DMS153 treated with DMSO at 0.1 percent for 48 hours (cell line): ENCODE measurements at regions not wholly inside any gene's neighbourhood (a gene's known extent, or its start where the extent isn't known, plus 50 kb on each side); places are given as distances from the start of the nearest gene placed in this dataset.
"Not testable (repeated sequence)": the region's sequence is repeated elsewhere in the genome, so short reads cannot be mapped to it uniquely, and the experiment has no call there.

ENCODE experiments used
- DNase-seq: peaks from one replicate; lab custom pipeline; 2025; ENCODE audit not compliant: unreplicated experiment; lab: John Stamatoyannopoulos, UW

GRCh38 chr7:32227746-32228145, 157.5 kb upstream of the PDE1C start:
- DNase-seq: no peak

- no peak for DNase-seq
These were observed 154.1 kb upstream of the PDE1C start for GRCh38 chr7:32224276-32224675.

- DNase-seq: no peak
These were observed 153.5 kb upstream of the PDE1C start for GRCh38 chr7:32223721-32224120.

- no peak for DNase-seq
These were observed 153.0 kb upstream of the PDE1C start for GRCh38 chr7:32223071-32223650.

GRCh38 chr7:32222251-32222900, 152.2 kb upstream of the PDE1C start:
- no peak for DNase-seq

- DNase-seq: no peak
These were observed 151.5 kb upstream of the PDE1C start for GRCh38 chr7:32221736-32222135.

GRCh38 chr7:32221056-32221455, 150.8 kb upstream of the PDE1C start:
- no peak for DNase-seq

GRCh38 chr7:32219831-32220230, 149.6 kb upstream of the PDE1C start:
- not testable (repeated sequence) for DNase-seq

- DNase-seq: no peak
These were observed 149.2 kb upstream of the PDE1C start for GRCh38 chr7:32219416-32219815.

GRCh38 chr7:32218741-32219288, 148.6 kb upstream of the PDE1C start:
- no peak for DNase-seq

GRCh38 chr7:32218154-32218467, 147.9 kb upstream of the PDE1C start:
- no peak for DNase-seq

GRCh38 chr7:32217341-32218153, 147.3 kb upstream of the PDE1C start:
- DNase-seq: no peak

GRCh38 chr7:32216759-32217158, 146.6 kb upstream of the PDE1C start:
- no peak for DNase-seq

- no peak for DNase-seq
These were observed 145.5 kb upstream of the PDE1C start for GRCh38 chr7:32215697-32216096.

- no peak for DNase-seq
These were observed 144.7 kb upstream of the PDE1C start for GRCh38 chr7:32214913-32215312.

GRCh38 chr7:32212321-32212720, 142.1 kb upstream of the PDE1C start:
- DNase-seq: no peak

- no peak for DNase-seq
These were observed 136.8 kb upstream of the PDE1C start for GRCh38 chr7:32206987-32207386.

GRCh38 chr7:32206488-32206887, 136.3 kb upstream of the PDE1C start:
- no peak for DNase-seq

GRCh38 chr7:32205298-32205824, 135.2 kb upstream of the PDE1C start:
- not testable (repeated sequence) for DNase-seq

GRCh38 chr7:32204361-32205018, 134.3 kb upstream of the PDE1C start:
- peak; percentile 89 for DNase-seq

GRCh38 chr7:32200646-32201045, 130.4 kb upstream of the PDE1C start:
- DNase-seq: no peak
